Stimulated activated CD4-positive, alpha-beta T cell treated with anti-CD3 and anti-CD28 coated beads, Interleukin-1b, Interleukin-23, amount 100 ng/mL, for 48 hours (primary cell): ENCODE measurements at regions not wholly inside any gene's neighbourhood (a gene's known extent, or its start where the extent isn't known, plus 50 kb on each side); places are given as distances from the start of the nearest gene placed in this dataset.
A peak's percentile ranks its signal among the peaks of the same experiment; 100 is the strongest.

Source experiments
- DNase-seq: peaks from one replicate; pipeline ENCODE4 v3.0.0-alpha.2; 2020

DNA sequence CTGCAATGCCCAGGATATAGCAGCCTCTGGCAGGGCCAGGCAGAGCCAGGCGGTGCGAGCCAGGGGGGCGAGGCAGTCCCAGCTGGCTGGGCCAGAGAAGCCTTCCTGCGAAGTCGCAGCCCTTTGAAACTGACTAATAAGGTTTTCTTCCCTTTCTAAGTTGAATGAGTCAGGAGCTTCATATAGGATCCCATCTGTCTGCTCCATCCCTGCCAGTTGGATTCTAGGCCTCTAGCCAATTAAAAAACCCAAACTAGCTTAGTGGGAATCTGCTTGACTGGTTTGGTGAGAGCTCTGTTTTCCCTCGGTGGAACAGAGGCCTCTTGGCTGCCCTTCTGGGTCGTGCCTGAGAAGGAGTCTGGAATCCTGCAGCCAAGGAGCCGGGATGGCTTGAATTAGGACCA lies 70.1 kb upstream of the RAPGEF1 start:
- DNase-seq = no peak

- DNase-seq = no peak
Measured at GRCh38 chr9:131808291-131808690, 68.4 kb upstream of the RAPGEF1 start.

- DNase-seq = no peak
Measured at GRCh38 chr9:131807144-131807983, 67.5 kb upstream of the RAPGEF1 start.

DNA sequence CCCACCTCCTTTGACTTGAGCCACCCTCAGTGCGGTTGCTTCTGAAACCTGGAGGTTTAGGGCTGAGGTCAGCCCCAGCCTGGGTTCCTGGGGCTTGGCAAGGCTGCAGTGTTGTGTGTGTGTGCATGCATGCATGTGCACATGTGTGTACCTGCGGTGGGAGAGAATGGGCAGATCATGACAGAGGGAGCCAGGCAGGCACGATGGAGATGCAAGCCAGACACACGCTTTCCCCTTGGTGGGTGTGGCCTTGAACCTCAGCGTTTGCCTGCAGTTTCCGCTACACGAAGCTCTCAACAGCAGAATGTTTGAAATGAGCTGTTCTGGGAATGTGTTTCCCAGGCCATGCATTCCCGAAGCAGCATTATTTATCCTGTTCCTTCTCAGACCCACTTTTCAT lies 65.9 kb upstream of the RAPGEF1 start:
- DNase-seq = no peak

- DNase-seq = no peak
Measured at GRCh38 chr9:131804826-131805225, 65.0 kb upstream of the RAPGEF1 start.

DNA sequence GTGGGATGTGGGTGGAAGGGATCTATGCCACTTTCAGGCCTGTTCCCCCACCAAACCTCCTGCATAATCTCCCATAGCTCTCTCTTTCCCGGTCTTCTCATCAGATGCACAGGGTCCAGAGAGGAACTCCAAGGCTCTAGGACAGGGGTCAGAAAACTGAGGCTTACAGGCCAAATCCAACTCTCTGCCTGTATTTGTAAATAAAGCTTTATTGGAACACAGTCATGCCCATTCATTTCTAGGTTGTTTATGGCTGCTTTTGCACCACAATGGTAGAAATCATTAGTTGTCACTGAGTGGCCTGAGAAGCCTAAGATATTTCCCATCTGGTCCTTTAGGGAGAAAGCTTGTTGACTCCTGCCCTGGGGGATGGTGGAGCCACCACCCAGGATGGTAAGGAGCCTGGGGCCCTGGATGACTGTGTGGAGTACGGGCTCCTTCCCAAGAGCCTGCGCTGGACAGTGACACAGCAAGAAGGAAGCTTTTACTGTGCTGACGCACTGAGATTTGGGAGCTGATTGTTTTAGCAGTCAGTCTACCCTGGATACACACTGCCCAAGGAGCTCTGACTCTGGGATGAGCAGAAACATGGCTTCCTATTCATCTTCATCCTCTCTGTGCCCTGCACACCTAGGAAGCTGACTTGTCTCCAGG lies 64.0 kb upstream of the RAPGEF1 start:
- DNase-seq = no peak

DNA sequence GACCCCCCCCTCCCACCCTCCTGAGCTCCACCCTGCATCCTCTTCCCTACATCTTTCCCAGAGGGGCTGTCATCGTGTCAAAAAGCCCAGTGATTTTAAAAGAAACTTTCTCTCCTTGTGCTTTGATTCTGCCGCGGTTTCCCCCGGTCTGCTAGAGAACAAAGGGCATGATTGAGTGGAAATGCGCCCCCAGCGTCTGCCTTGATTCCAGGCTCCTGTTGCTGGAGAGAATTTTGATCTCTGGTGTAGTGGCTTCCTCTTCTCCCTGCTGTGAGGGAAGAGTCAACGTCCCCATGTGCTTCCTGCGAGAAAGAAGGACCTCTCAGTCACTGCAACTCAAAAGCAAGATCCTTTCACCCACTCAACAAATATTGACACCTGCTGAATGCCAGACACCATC lies 61.9 kb upstream of the RAPGEF1 start:
- no peak for DNase-seq

- DNase-seq = no peak
Measured at GRCh38 chr9:131800843-131801242, 61.0 kb upstream of the RAPGEF1 start.

DNA sequence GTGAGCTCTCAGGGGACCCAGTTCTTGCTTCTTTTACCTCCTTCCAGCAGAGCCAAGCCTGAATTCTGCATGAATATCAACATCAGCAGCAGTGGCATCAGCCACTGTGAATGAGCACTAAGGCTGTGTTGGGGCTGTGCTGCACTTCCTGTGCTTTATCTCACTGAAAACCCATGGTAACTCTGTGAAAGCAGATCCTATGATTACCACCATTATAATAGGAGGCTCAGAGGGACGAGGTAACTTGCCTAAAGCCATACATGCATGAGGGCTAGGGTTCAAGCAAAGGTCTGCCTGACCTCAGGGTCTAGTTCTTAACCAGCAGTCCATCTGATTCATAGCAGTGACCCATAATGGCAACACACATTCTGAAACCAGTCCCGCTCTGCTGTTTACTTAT lies 60.5 kb upstream of the RAPGEF1 start:
- no peak for DNase-seq

DNA sequence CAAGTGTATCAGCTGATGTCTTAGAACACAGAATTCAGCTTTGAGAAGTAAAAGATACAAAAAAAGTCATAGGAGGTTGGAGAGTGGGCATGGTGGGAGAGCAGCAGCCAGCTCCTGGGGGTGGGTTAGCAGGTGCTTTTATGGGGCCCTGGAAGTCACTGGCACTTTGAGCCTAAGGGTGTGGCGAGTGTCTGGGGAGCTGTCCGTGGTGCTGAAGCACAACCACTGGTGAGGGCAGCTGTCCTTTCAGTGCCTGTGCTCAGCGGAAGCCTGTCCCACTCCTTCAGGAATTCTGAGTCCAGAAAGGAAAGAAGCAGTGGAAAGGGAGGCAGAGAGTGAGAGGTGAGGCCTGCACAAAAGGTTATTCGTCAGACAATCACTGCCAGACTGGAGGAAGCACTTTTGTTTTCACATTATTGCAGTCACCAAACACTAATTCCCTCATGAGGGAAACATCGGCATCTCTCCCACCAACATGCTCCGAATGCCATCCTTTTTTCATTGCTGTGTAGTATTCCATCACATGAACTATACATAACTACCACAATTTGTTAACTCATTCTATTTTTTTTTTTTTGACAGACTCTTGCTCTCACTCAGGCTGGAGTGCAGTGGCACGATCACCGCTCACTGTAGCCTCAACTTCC lies 59.4 kb upstream of the RAPGEF1 start:
- peak; percentile 43 for DNase-seq

DNA sequence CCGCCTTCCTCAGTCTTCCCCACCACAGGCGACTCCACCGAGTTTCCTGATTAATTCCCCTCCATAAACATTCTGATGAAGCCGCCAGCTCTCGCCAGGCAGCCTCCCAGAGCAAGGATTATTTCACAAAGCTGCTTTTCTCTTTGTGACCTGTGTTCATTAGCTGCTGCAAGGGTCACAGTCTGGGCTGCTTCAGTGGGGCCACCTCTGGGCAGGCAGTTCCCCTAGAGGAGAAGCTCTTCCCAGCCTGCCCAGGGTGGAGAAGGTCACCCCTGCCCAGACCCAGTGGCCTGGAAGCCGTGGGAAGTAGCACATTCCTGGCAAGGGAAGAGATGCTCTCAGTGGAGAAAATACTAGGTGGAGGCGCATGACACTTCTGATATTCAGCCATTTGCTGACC lies 58.4 kb upstream of the RAPGEF1 start:
- DNase-seq = no peak

DNA sequence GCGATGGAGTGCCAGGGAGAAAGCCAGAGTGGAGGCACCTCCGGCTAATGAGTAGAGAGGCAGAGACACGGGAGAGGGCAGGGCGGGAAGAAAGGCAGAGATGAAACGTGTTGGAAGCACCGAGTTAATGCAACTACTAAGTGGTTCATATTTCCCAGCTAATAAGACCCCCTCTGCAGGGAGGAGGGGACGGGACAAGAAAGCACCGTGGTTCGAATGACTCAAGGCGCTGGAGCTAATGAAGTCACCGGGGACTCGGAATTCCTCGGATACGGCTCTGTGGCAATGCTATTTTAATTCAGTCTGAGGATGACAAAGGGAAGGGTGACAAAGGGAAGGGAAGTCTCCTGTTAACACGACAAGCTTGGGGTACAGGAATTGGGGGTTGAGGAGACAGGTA lies 54.5 kb upstream of the RAPGEF1 start:
- DNase-seq = no peak

DNA sequence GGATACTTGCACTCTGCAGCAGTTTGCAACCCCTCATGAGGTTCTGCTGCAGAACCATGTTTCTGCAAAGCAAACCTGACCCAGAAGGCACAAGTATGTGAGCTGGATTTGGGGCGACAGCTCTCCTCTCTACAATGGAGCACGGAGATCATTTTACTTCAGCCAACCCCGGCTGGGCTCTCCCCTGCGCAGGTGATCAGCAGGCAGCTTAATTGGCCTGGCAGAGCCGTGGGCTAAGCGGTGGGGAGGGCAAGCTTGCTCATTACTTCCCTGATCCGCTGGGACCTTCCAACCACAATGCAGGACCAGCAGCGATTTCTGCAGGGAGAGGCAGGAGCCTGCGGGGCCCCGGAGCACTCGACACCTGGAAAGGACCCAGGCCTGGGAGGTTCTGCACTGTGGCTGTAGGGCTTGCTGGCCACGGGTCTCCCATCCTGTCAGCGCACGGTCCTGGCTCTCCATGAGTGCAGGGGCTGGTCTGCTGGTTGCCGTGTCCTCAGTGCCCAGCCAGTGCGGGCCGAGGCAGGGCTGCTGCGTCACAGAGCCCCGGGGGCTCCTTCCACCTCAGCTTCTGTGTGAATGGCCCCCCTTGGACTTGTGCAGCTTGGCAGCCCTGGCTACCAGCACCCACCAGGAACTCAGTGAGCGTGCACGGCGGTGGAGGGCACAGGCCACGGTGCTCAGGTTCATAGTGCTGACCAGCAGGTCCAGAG lies 51.8 kb upstream of the RAPGEF1 start:
- DNase-seq = no peak
